Endodermal cell (in vitro differentiated cells): ENCODE measurements at regions not wholly inside any gene's neighbourhood (a gene's known extent, or its start where the extent isn't known, plus 50 kb on each side); places are given as distances from the start of the nearest gene placed in this dataset.

Source experiments
- DNase-seq: peaks from one replicate; pipeline ENCODE4 v3.0.0-alpha.2; 2017
- H3K27ac ChIP-seq: 2 replicates; pipeline ENCODE4 v1.5.1; 2013; ENCODE audit warnings: mild to moderate bottlenecking, low read depth, low read length, moderate library complexity
- H3K27me3 ChIP-seq: 2 replicates; pipeline ENCODE4 v1.6.1; 2013; ENCODE audit warnings: mild to moderate bottlenecking, low read length, moderate library complexity; ENCODE audit not compliant: insufficient read depth, control insufficient read depth, poor library complexity, severe bottlenecking
- H3K36me3 ChIP-seq: 2 replicates; pipeline ENCODE4 v1.7.0; 2013; ENCODE audit warnings: mild to moderate bottlenecking, low read length, moderate library complexity; ENCODE audit not compliant: control insufficient read depth, insufficient read depth
- H3K4me1 ChIP-seq: one replicate; pipeline ENCODE4 v1.7.0; 2013; ENCODE audit warnings: low read length; ENCODE audit not compliant: control insufficient read depth, insufficient read depth
- H3K4me3 ChIP-seq: 2 replicates; pipeline ENCODE4 v1.5.1; 2013; ENCODE audit warnings: mild to moderate bottlenecking, low read length, moderate library complexity
- H3K9ac ChIP-seq: 2 replicates; pipeline ENCODE4 v1.6.1; 2013; ENCODE audit warnings: mild to moderate bottlenecking, low read length, moderate library complexity; ENCODE audit not compliant: poor library complexity, severe bottlenecking; ENCODE audit errors: extremely low read depth
- H3K9me3 ChIP-seq: 2 replicates; pipeline ENCODE4 v1.6.1; 2013; ENCODE audit warnings: mild to moderate bottlenecking, low read length, moderate library complexity; ENCODE audit not compliant: control insufficient read depth
- H3K27ac Mint-ChIP-seq: 2 replicates; pipeline ENCODE4 v1.8.0; 2020; ENCODE audit warnings: mixed read lengths
- H3K27me3 Mint-ChIP-seq: 2 replicates; pipeline ENCODE4 v1.8.0; 2021; ENCODE audit warnings: mild to moderate bottlenecking, mixed read lengths; ENCODE audit not compliant: insufficient read depth
- H3K36me3 Mint-ChIP-seq: 2 replicates; pipeline ENCODE4 v1.8.0; 2020; ENCODE audit warnings: low read depth, mixed read lengths
- H3K4me1 Mint-ChIP-seq: 2 replicates; pipeline ENCODE4 v1.8.0; 2020; ENCODE audit warnings: mixed read lengths
- H3K4me3 Mint-ChIP-seq: 2 replicates; pipeline ENCODE4 v1.8.0; 2020; ENCODE audit warnings: mild to moderate bottlenecking, moderate library complexity, mixed read lengths
- H3K9me3 Mint-ChIP-seq: 2 replicates; pipeline ENCODE4 v1.8.0; 2020; ENCODE audit warnings: mild to moderate bottlenecking, mixed read lengths
- WGBS, 2 experiments: methylation state at CpG; one replicate each; pipeline versions ENCODE4 v1.1.5 to v1.1.7; 2013; ENCODE audit warnings: missing lambda C conversion rate in 2 of 2, mixed read lengths in 1 of 2; ENCODE audit not compliant: insufficient coverage in 1 of 2, insufficient read length in 1 of 2; 5-methylcytosine and 5-hydroxymethylcytosine counted together
- TF ChIP-seq, protein P1 (sequence below): fragments of 200-600 bp; sonication (generic); conservative IDR thresholded peaks from 2 replicates; pipeline ENCODE4 v1.5.0; 2021; ENCODE audit warnings: antibody characterized with exemption, mild to moderate bottlenecking

DNA sequence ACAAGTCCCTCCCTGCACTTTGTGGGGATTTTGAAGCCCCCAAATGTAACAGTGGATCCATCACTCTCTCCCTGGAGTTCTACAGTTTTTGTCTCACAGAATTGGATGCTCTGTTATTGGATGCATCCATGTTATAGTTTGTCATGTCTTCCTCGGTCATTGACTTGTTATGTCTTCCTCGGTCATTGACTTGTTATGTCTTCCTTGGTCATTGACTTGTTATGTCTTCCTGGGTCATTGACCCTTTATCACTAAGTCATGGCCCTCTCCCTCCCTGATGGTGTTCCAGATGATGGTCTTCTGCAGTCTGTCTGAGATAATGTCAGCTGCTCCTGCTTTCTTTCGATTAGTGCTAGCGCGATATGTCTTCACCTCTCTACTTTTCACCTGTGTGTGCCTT lies 981.5 kb downstream of the BRD1 start:
- Mint-ChIP-seq H3K4me1 (no peaks in the 10 kb centered on the region), H3K27me3 (no peaks in the 10 kb centered on the region), H3K36me3 (no peaks in the 10 kb centered on the region), H3K27ac (no peak overlapping the region), H3K4me3 (no peak overlapping the region), H3K9me3 (no peaks in the 10 kb centered on the region)
- 70 to 85% methylated on average over 3 to 5 of the region's 5 CpGs for WGBS, 2 experiments
- no peak for DNase-seq
- Histone ChIP-seq H3K27me3 (no peaks in the 10 kb centered on the region), H3K4me3 (no peak overlapping the region), H3K36me3 (no peaks in the 10 kb centered on the region), H3K4me1 (no peaks in the 10 kb centered on the region), H3K9ac (no peak overlapping the region), H3K9me3 (no peaks in the 10 kb centered on the region), H3K27ac (no peak overlapping the region)
- TF ChIP-seq, protein P1, sequence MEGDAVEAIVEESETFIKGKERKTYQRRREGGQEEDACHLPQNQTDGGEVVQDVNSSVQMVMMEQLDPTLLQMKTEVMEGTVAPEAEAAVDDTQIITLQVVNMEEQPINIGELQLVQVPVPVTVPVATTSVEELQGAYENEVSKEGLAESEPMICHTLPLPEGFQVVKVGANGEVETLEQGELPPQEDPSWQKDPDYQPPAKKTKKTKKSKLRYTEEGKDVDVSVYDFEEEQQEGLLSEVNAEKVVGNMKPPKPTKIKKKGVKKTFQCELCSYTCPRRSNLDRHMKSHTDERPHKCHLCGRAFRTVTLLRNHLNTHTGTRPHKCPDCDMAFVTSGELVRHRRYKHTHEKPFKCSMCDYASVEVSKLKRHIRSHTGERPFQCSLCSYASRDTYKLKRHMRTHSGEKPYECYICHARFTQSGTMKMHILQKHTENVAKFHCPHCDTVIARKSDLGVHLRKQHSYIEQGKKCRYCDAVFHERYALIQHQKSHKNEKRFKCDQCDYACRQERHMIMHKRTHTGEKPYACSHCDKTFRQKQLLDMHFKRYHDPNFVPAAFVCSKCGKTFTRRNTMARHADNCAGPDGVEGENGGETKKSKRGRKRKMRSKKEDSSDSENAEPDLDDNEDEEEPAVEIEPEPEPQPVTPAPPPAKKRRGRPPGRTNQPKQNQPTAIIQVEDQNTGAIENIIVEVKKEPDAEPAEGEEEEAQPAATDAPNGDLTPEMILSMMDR: no peak

DNA sequence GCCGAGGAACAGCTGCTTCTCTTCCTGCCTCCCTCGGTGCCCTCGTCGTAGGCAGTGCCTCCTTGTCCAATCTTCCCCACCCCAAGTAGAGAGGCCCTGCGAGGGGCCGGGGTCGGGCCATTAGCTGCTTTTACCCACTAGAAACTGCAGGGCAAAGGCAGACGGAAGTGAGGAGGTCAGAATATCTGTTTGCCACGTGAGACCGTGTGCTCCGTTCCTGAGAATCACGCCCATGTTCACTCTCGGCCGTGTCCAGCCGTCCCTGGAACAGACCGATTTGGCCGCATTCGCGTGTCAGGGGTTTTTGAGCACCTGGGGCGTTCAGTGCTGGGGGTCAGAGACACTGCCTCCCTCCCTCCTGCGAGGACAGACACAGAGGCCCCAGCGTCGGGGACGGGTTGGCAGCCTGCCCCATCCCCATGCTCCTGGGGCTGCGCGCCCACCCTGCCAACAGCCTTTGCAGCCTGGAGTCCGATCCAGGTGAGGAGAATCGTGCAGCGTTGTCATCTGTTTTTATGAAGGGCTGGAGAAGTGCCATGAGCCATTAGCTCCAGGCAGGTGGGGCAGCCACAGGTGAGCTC lies 982.2 kb downstream of the BRD1 start:
- no peaks in the 10 kb centered on the region for H3K36me3 Mint-ChIP-seq
- Histone ChIP-seq H3K27ac (no peak overlapping the region), H3K36me3 (no peaks in the 10 kb centered on the region), H3K27me3 (no peaks in the 10 kb centered on the region), H3K9me3 (no peaks in the 10 kb centered on the region), H3K4me1 (no peaks in the 10 kb centered on the region), H3K4me3 (no peak overlapping the region), H3K9ac (no peak overlapping the region)
- H3K27ac Mint-ChIP-seq: no peak overlapping the region
- TF ChIP-seq, protein P1: no peak
- 91 to 96% methylated on average over 23 to 29 of the region's 29 CpGs for WGBS, 2 experiments
- H3K4me3 Mint-ChIP-seq: no peak overlapping the region
- H3K9me3 Mint-ChIP-seq: no peaks in the 10 kb centered on the region
- H3K27me3 Mint-ChIP-seq: no peaks in the 10 kb centered on the region
- no peak for DNase-seq
- no peaks in the 10 kb centered on the region for H3K4me1 Mint-ChIP-seq

DNA sequence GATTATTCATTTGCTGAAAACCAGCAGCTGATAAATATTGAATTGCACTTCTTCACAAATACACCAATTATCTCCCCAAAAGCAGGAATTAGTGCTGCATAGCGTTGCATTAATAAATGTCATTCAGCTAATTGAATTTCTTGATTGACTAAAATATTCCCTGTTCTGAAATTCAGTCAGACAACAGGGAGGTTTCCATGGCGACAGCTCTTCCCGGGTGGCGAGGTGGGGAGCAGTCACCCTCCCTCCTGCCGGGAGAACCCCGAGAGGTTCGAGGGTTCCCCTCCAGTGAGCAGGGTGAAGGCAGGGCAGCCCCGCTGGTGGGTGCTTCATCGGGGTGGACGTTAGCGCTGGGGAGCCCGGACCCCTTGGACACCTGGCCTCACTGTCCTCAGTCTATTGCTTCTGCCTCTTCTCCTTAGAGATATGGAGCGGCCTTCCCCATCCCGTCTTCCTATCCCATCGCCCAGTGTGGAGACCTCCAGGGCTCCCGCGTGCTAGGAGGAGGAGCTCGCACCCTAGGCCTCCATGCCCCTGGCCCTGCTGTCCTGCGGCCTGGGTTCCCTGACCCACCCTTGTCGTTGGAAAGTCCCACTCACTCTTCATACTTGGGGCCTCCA lies 983.5 kb downstream of the BRD1 start:
- Mint-ChIP-seq H3K4me1 (no peaks in the 10 kb centered on the region), H3K27ac (no peak overlapping the region), H3K36me3 (no peaks in the 10 kb centered on the region), H3K9me3 (no peaks in the 10 kb centered on the region), H3K4me3 (no peak overlapping the region), H3K27me3 (no peaks in the 10 kb centered on the region)
- TF ChIP-seq, protein P1: no peak
- Histone ChIP-seq H3K4me1 (no peaks in the 10 kb centered on the region), H3K27me3 (no peaks in the 10 kb centered on the region), H3K36me3 (no peaks in the 10 kb centered on the region), H3K9ac (no peak overlapping the region), H3K4me3 (no peak overlapping the region), H3K9me3 (no peaks in the 10 kb centered on the region), H3K27ac (no peak overlapping the region)
- no peak for DNase-seq
- 71 to 88% methylated on average over 15 to 20 of the region's 20 CpGs for WGBS, 2 experiments
